ENCODE measurements at regions not wholly inside any gene's neighbourhood (a gene's known extent, or its start where the extent isn't known, plus 50 kb on each side); places are given as distances from the start of the nearest gene placed in this dataset.

- TF ChIP-seq CTCF (IDR thresholded peaks at IDR 0.05; ENCODE audit: insufficient read depth, low read length, poor library complexity, severe bottlenecking), result no peak
- no peak for TF ChIP-seq EZH2phosphoT487 (conservative IDR thresholded peaks at IDR 0.05; ENCODE audit: low read length)
- H3F3A ChIP-seq (ENCODE audit: insufficient read depth), result no peaks in the 10 kb centered on the region
- H2AFZ ChIP-seq (ENCODE audit: low read depth, low read length, severe bottlenecking), result no peak overlapping the region
- H3K27ac ChIP-seq (ENCODE audit: low read depth, low read length), result no peak overlapping the region
- no peaks in the 10 kb centered on the region for H3K9me3 ChIP-seq (ENCODE audit: insufficient read depth, low read length)
- H3K4me3 ChIP-seq (ENCODE audit: insufficient read depth, low read length, poor library complexity, severe bottlenecking), result no peak overlapping the region
- H3K79me2 ChIP-seq (ENCODE audit: insufficient read depth, low read length), result no peaks in the 10 kb centered on the region
- H3K4me2 ChIP-seq (ENCODE audit: low read depth, low read length, poor library complexity, severe bottlenecking), result no peak overlapping the region
- no peaks in the 10 kb centered on the region for H3K9me2 ChIP-seq (replicated peaks; ENCODE audit: insufficient read depth, low read length)
- H3K27me3 ChIP-seq (ENCODE audit: low read length), result no peaks in the 10 kb centered on the region
- no peak overlapping the region for H3K9ac ChIP-seq (ENCODE audit: low read length)
- no peaks in the 10 kb centered on the region for H3K36me3 ChIP-seq (ENCODE audit: low read length)
- H4K20me1 ChIP-seq (ENCODE audit: low read depth, low read length), result no peaks in the 10 kb centered on the region
Observed at GRCh38 chr2:180203972-180204371, 196.9 kb upstream of the CWC22 start.

DNA sequence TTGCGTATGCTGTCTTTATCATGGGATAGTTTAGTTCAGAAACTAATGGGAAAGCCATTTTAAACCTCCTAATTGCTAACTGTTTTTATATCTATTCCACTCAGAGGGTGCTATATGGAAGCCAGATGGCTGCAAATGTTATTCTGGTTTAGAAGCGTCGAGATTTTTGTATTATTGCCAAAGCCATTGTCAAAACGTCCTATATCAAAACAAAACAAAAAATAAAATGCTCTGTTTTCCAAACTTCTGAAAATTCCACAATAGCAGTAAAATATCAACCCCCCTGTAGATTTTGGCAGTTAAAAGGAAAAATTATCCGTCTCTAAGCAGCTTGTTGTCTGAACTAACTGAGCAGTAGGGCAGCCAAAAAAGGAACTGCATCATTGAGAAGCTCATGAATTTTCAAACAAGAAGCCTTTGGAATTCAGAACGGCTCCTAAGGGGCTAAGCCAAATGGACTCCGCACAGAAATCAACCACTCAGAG, 195.4 kb upstream of the CWC22 start:
- no peak for TF ChIP-seq CTCF (IDR thresholded peaks at IDR 0.05; ENCODE audit: insufficient read depth, low read length, poor library complexity, severe bottlenecking)
- no peak for TF ChIP-seq EZH2phosphoT487 (conservative IDR thresholded peaks at IDR 0.05; ENCODE audit: low read length)
- no peaks in the 10 kb centered on the region for H3K36me3 ChIP-seq (ENCODE audit: low read length)
- no peak overlapping the region for H3K4me3 ChIP-seq (ENCODE audit: insufficient read depth, low read length, poor library complexity, severe bottlenecking)
- no peaks in the 10 kb centered on the region for H3K79me2 ChIP-seq (ENCODE audit: insufficient read depth, low read length)
- H3K27me3 ChIP-seq (ENCODE audit: low read length), result no peaks in the 10 kb centered on the region
- H3K4me2 ChIP-seq (ENCODE audit: low read depth, low read length, poor library complexity, severe bottlenecking), result no peak overlapping the region
- H3F3A ChIP-seq (ENCODE audit: insufficient read depth), result no peaks in the 10 kb centered on the region
- H4K20me1 ChIP-seq (ENCODE audit: low read depth, low read length), result no peaks in the 10 kb centered on the region
- H3K9me3 ChIP-seq (ENCODE audit: insufficient read depth, low read length), result no peaks in the 10 kb centered on the region
- H2AFZ ChIP-seq (ENCODE audit: low read depth, low read length, severe bottlenecking), result no peak overlapping the region
- H3K9ac ChIP-seq (ENCODE audit: low read length), result no peak overlapping the region
- no peaks in the 10 kb centered on the region for H3K9me2 ChIP-seq (replicated peaks; ENCODE audit: insufficient read depth, low read length)
- H3K27ac ChIP-seq (ENCODE audit: low read depth, low read length), result no peak overlapping the region

DNA sequence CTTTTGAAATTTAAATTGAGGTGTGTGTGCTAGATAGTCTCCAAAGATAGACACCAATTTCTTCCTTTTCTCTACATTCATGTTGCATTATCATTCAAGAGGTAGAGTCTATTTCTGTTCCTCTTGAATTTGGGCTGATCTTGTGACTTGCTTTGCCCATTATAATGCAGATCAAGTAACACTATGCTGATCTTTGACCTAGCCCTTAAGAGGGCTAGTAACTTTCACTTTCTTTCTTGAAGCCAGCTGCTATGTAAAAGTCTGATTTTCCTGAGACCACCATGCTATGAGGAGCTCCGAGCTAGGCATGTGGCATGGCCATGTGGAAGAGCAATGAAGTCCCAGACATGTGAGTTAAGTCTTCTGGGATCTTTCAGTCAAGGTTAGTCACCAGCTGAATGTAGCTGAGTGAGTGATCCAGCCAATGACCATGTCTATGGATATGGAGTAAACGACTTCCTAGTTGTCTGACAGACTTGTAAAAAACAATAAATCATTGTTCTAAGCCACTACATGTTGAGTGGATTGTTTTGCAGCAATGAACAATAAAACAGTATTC, 189.4 kb upstream of the CWC22 start:
- H3K9me3 ChIP-seq (ENCODE audit: insufficient read depth, low read length), result no peaks in the 10 kb centered on the region
- H2AFZ ChIP-seq (ENCODE audit: low read depth, low read length, severe bottlenecking), result no peak overlapping the region
- H3K27ac ChIP-seq (ENCODE audit: low read depth, low read length), result no peak overlapping the region
- no peaks in the 10 kb centered on the region for H4K20me1 ChIP-seq (ENCODE audit: low read depth, low read length)
- no peaks in the 10 kb centered on the region for H3K79me2 ChIP-seq (ENCODE audit: insufficient read depth, low read length)
- H3K9me2 ChIP-seq (replicated peaks; ENCODE audit: insufficient read depth, low read length), result no peaks in the 10 kb centered on the region
- no peak overlapping the region for H3K9ac ChIP-seq (ENCODE audit: low read length)
- no peak overlapping the region for H3K4me3 ChIP-seq (ENCODE audit: insufficient read depth, low read length, poor library complexity, severe bottlenecking)
- no peaks in the 10 kb centered on the region for H3F3A ChIP-seq (ENCODE audit: insufficient read depth)
- no peak overlapping the region for H3K4me2 ChIP-seq (ENCODE audit: low read depth, low read length, poor library complexity, severe bottlenecking)
- H3K36me3 ChIP-seq (ENCODE audit: low read length), result no peaks in the 10 kb centered on the region
- no peak for TF ChIP-seq CTCF (IDR thresholded peaks at IDR 0.05; ENCODE audit: insufficient read depth, low read length, poor library complexity, severe bottlenecking)
- TF ChIP-seq EZH2phosphoT487 (conservative IDR thresholded peaks at IDR 0.05; ENCODE audit: low read length), result no peak
- no peaks in the 10 kb centered on the region for H3K27me3 ChIP-seq (ENCODE audit: low read length)

Measured in SU-DHL-6 (cell line).